DMS 273 (cell line): ENCODE measurements at regions not wholly inside any gene's neighbourhood (a gene's known extent, or its start where the extent isn't known, plus 50 kb on each side); places are given as distances from the start of the nearest gene placed in this dataset.
"Not testable (repeated sequence)": the region's sequence is repeated elsewhere in the genome, so short reads cannot be mapped to it uniquely, and the experiment has no call there.

Experiments
- DNase-seq: peaks from one replicate; lab custom pipeline; 2025; ENCODE audit not compliant: unreplicated experiment; lab: John Stamatoyannopoulos, UW

DNA sequence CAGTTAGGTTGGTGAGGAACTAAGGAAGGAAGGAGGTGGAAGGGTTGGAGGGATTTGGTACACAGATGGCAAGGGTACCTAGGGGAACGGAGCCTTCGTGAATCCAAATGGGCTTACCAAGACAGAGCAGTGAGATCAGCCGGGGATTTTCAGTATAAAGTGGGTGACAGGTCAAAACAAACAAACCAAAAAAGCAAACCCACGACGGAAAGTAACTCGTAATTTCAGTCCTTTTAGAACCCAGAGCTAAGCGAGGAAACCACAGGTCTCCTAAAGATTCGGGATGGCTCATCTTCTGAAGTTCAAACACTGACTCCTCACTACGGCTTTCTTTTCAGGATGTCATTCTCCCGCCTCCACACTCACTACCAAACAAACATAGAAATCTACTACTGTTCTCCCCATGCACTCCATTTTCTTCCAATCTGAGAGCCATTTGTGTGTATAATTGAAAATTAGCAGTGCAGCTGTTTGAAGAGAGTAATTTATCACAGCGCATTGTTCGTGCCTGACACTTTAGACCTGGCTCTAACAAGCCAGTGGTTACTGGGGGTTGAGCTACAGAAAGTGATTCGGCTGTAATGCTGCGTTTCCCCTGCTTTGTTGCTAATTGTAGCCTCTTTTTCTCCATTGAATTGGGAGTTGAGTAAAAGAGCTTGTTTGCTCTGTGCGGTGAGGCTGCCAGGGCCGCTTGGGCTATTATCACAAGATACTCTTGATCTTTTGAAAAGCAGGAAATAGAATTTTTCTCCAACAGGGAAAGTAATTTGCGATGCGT is 64.7 kb upstream of the CCDC39 start:
- peak; percentile 23 for DNase-seq

DNA sequence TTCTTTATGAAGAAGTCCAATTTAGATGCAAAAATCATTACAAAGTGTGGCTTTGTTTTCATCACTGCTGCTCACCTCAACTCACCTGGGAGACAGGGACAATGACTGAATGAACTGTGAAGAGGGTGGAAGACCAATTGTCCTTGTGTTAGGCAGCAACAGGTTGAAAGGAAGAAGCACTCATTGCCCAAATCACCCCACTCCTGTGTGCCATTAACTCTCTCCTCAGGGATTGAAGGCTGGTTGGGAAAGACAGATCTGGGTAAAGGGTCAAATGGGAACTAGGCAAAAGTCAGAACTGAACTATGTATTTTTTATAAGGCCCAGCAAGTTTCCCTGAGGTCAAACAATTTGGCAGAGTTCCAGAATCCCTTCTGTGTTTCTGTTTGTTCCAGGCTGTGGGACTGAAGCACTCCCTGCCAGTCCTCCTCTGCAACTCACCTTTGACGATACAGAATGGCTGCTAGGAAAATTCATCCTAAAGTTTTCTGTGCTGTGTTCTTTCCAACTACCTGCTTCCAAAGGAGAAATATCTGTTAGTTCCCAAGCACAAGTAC is 68.6 kb upstream of the CCDC39 start:
- DNase-seq = peak; percentile 23

DNA sequence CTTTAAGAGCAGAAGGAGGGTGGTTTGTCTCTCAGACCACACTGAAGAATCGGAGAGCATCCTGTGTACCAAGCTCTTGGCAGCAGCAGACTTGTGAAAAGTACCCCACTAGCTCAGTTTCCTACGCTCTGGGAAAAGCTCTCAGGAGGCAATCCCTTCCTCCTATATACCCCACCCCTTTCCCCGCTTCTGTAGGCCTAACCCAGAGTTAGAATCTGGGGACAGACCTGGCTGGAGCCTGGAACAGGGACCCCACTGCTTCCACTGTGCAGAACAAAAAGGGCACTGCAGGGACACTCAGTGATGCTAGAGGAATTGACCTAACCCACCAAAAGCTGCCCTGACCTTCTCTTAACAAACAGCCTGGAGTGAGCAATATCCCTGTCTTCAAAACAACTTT is 70.0 kb upstream of the CCDC39 start:
- DNase-seq = no peak

DNA sequence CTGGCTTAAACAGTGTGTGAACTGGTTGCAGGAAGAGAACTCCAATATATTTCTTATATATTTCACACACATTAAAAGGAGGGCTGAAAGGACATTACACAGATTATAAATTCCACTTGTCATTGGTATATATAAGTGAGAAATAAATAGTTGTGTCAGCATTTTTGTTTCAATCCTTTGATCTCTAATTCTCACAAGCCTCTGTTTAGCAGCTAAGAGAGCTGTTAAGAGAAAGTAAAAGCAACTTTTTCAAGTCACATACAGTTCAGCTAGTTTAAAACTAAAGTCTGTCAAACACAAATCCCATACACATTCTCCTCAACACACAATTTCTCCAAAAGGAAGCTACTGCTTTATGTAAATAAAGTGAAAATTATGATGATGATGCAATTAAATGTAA is 70.5 kb upstream of the CCDC39 start:
- DNase-seq = no peak

DNA sequence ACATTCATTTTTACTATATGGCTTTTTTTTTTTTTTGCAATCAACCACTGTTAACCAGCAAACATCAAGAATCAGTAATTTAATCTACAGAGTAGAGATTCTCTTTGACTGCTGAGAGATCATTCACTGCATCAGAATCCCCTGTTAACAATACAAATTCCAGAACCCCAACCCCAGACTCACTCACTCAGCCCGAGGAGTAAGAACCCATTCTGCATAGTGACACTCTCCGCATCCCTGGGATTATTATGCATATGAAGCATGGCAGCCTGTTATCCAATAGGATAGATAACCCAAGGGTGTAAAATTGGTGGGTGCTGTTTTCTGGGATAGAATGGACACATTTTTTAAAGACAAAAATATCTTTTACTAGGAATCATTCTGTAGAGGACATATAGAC is 76.3 kb upstream of the CCDC39 start:
- no peak for DNase-seq

DNA sequence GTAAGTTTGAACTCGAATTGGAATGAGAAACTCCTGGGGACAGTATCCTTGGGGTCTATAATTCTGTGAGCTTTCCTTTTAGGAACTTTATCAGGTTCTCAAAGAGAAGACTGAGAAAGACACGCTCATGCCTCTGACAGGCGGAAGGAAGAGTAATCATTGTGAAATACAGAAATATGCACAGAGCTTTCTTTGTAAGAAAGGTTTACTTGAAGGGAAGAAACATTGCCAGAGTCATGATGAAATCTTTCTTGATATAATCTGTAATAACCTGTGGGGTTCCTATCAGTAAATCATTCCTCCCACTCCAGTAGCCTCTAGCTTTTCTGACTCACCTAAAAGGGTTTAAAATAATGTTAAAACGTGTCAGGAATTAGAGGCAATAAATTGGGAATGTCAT is 83.6 kb upstream of the CCDC39 start:
- DNase-seq = no peak

DNA sequence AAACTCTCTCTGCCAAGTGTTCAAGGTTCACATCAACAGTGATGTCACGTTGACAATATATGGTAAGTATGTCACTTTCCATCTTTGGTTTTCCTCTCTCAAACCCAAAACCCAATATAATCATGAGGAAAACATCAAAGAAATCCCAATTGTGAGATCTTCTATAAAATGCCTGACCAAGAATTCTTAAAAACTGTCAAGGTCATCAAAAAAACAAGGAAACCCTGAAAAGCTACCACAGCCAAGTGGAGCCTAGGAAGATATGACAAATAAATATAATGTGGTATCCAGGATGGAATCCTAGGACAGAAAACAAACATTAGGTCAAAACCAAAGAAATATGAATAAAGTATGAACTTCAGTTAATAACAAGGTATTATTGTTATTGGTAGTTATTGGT is 85.2 kb upstream of the CCDC39 start:
- no peak for DNase-seq

DNA sequence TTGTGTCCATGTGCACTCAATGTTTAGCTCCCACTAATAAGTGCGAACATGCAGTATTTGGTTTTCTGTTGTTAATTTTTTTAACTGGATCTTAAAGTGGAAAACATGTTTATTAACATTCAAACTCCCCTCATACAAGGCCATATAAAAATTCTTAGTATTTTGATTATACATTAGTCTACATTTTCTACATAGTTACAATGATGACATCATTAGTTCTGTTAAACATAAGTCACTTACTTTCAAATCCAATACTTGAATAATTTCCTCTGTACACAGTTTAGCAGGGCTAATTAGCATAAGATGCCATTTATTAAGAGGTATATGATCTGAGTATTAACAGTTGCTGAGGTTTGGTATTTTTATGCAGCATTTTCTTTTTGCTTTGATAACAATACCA is 91.3 kb upstream of the CCDC39 start:
- no peak for DNase-seq

DNA sequence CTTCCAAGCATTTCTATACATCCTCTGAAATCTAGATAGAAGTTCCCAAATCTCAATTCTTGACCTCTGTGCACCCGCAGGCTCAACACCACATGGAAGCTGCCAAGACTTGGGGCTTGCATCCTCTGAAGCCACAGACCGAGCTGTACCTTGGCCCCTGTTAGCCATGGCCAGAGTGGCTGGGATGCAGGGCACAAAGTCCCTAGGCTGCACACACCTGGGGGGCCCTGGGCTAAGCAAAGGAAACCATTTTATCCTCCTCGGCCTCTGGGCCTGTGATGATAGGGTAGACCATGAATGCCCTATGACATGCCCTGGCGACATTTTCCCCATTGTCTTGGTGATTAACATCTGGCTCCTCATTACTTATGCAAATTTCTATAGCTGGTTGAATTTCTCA is 97.1 kb upstream of the CCDC39 start:
- no peak for DNase-seq

DNA sequence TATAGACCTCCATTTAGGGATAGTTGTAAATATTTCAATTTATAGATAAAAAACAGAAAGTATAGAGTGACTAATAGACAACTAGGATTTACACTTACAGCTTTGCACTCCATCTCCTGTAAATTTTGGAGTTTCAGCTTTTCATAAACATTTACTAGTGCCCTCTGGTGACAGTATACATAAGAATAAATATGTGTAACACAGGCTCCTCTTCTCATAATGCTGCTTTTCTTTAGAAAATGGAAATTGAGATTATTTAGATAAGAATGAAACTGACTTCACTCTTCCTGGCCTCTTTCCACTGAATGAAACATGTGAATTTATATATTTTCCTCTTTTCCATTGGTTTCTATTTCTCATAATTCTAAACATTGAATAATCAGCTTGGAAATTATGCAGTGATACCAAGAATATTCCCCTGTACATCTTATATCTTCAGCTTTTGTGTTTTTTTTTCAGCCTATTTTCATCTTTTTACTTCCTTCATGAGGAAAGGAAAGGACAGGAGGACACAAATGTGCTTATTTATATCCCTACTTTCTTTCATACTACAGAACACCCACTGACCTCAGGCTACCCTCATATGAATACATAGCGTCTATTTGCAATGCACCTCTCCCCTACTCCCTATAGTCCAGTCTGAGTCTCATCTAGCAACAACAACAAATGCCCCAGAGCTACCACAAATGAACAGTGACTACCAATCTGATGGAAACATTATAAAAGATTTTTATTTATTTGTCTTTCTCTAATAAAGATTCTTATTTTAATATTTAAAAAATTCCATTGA is 103.1 kb upstream of the CCDC39 start:
- no peak for DNase-seq

DNA sequence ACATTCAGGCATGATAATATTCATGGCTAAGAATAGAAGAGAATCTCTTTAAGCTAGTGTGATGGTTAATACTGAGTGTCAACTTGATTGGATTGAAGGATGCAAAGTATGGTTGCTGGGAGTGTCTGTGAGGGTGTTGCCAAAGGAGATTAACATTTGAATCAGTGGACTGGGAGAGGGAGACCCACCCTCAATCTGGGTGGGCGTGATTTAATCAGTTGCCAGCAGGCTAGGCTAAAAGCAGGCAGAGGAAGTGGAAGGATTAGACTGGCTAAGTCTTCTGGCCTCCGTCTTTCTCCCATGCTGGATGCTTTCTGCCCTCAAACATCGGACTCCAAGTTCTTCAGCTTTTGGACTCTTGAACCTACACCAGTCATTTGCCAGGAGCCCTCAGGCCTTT is 106.9 kb upstream of the CCDC39 start:
- not testable (repeated sequence) for DNase-seq

DNA sequence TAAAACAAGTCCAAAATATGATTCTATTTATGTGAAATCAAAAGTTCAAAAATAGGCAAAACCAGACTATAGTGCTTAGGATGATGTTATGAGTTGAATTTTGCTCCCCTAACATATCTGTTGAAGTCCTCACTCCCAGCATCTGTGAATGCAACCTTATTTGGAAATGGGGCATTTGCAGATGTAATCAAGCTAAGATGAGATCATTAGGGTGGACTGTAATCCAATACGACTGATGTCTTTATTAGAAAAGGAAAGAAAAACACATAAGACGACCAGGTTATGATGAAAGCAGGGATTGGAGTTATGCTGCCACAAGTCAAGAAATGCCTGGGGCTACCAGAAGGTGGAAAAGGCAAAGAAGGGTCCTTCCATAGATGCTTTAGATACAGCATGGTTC is 110.5 kb upstream of the CCDC39 start:
- no peak for DNase-seq

DNA sequence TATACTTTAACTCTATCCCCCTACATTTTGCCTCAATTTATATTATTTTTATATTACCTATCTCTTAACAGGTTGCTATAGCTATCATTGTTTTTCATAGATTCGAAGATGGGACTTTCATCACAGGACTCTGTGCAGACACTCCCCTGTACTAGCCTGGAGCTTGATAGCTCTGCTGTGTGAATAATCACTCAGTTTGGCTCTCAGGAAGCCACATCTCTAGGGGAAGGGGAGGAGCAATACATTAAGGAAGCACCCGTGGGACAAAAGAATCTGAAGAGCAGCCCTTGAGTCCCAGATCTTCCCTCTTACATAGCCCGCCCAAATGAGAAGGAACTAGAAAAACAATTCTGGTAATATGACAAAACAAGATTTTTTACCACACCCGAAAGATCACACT is 114.3 kb upstream of the FXR1 start:
- DNase-seq = no peak

DNA sequence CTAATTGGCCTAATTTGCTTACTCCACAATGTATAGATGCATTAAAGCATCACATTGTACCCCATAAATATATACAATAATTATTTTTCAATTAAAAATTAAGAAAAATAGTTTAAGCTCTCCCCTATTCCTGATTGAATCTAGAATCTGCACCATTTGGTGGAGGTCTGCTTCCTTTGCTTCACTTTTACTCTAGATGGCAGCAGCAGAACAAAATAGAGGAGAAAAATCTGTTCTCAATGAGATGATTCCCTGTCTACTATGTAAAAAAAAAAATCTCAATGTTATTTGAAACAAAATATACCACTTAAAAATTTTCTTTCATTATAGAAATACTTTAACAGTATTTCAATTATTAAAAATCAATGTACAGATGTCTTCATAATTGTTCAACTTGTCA is 109.6 kb upstream of the FXR1 start:
- DNase-seq = peak; percentile 60

DNA sequence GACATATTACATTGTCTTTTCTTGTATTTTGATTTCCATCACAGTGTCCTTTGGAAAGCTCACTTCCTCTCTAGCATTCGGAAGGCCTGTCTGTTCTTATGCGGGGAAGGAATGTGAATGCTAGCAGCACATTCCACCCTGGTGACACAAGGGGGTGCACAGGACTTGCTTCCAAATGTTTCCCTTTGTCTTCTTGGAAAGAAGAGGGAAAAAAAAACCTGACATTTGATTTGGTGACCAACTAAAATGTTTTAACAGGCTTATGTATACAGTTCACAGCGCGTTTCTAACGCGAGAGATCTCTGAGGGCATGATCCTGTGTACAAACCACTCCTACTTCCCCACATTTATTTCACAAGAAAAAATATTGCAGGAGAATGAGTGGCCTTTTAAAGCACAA is 107.6 kb upstream of the FXR1 start:
- DNase-seq = peak; percentile 33

DNA sequence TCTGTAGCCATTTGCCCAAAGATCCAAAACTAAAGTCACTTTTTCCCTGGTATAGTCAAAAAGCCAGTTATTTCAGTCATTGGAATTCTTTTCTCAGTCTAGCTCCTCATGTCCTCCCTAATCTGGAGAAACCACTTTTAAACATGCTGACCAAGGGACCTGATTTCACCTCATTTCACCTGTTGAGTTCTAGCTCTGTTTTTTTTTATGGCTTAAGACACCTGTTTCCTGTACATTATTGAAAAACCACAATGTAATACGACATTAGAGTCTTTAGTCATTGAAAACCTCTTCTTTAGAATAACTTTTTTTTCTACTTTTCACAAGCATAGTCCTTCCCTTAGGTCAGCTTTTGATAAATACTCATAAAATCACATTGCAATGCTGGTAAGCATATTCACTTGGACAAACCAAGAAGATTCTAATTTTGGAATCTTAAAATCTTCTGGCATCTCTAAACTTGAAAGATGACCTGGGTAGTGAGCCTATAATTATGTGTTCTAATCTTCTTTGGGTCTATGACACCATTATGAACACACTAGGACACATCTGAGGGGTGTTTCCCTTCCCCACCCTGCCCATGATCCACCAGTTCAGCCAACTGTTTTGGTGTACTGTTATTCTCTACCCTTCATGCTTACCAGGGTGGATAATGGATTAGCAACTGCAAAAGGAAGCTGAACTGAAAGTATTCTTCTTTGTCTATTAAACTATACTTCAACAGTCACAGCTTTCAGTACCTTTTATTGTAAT is 103.5 kb upstream of the FXR1 start:
- no peak for DNase-seq

DNA sequence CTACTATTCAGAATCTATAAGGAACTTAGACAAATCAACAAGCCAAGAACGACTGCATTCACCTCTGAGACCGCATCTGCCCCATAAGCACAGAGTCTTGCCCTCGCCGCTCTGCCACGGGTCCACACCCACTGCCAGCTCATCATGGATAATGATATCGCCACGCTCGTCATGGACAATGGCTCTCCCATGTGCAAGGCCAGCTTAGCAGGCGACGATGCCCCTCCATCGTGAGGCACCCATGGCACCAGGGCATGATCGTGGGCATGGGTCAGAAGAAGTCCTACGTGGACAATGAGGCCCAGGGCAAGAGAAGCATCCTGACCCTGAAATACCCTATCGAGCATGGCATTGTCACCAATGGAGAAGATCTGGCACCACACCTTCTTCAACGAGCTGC is 92.1 kb upstream of the FXR1 start:
- no peak for DNase-seq

DNA sequence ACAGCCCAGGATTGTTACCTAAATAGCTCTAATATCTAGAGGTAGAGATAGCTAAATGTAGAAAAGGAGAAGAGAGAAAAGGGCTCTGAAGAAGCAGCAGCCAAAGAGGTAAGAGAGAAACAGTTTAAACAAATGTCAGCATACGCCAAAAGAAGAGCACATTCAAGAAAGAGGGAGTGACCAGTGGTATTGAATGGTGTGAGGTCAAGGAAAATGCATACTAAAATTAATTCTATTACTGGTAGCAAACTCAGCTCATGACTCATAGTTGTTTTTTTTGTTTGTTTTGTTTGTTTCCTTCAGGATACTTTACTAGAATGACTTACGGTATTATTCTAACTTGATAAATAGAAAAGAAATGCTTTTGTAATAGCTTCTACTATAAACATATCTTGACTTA is 86.5 kb upstream of the FXR1 start:
- no peak for DNase-seq

DNA sequence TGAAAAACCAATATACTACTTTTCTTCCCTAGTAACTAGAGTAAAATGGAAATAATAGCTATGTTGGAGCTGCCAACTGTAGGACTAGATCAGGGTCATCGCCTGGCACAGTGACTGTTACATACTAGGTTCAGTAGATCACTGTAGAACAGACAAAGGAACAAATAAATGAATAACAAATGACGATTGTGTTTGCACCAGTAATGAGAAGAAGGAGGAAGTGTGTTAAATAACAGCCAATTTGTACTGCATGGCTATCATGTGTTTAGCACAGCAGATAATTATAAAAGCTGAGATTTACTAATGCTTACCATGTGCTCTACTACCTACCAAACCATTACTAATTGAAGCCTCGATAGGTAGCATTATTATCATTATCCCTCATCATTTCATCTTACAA is 85.3 kb upstream of the FXR1 start:
- DNase-seq = no peak

DNA sequence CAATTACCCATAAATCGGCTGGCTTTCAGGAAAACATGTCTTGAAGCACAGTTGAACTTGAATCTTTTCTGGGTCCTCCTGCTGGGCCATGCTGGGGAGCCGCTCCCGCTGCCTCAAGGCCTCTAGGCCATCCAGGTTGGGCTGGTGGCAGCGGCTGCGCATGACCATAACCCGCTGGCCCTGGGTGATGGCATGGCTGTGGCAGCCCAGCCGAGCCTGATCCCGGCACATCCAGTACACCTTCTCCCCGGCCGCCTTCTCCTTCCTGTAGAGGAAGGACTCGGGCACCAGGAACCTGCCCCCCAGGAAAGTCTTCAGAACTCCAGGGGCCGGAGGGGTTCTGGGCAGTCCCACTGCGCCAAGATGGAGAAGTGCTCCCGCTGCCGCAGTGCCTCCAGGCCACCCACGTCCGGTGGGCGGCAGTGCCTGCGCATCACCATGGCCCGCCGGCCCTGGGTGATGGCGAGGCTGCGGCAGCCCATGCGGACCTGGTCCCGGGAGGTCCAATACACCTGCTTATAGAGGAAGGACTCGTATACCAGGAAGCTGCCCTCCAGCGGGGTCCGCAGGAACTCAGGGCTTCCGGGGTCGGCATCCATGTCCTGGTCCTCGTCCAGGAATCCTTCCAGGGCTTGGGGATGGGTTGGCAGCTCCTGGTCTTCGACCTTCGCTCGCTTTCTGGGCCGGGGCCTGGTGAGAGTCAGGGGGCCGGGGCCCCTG is 84.3 kb upstream of the FXR1 start:
- no peak for DNase-seq
